MG63 (cell line): ENCODE measurements at regions not wholly inside any gene's neighbourhood (a gene's known extent, or its start where the extent isn't known, plus 50 kb on each side); places are given as distances from the start of the nearest gene placed in this dataset.

ENCODE experiments used
- DNase-seq: peaks from one replicate; pipeline ENCODE4 v3.0.0-alpha.2; 2020
- H3K27me3 ChIP-seq: fragments of 250-450 bp; sonication (Bioruptor Pico); 2 replicates; pipeline ENCODE4 v1.5.1; 2020; ENCODE audit warnings: mild to moderate bottlenecking, moderate library complexity
- H3K36me3 ChIP-seq: fragments of 250-450 bp; sonication (Bioruptor Pico); 2 replicates; pipeline ENCODE4 v1.5.1; 2020; ENCODE audit warnings: mild to moderate bottlenecking, moderate library complexity
- H3K4me3 ChIP-seq: fragments of 250-450 bp; sonication (Bioruptor Pico); 2 replicates; pipeline ENCODE4 v1.5.1; 2020; ENCODE audit warnings: mild to moderate bottlenecking, moderate library complexity
- H3K9me3 ChIP-seq: fragments of 250-450 bp; sonication (Bioruptor Pico); 2 replicates; pipeline ENCODE4 v1.5.1; 2020; ENCODE audit warnings: mild to moderate bottlenecking, moderate library complexity

DNA sequence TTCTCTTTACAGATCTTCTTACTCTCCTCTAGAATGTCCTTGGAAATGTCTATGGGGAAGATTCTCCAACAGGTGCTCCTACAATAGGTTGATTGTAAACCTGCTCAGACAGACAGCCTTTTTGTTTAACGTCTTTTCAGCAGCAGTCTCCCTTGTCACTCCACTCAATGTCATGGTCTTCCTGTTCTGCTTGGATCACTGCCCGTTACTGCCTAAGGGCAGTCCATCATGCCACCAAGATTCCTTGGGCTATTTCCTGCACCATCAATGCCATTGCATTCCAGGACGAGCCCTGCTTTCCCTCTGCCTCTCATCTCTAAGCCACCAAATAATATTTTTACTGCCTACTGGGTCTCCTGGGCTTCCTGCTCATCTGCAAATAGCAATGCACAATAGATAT, 97.4 kb upstream of the GALNT5 start:
- Histone ChIP-seq H3K27me3 (no peaks in the 10 kb centered on the region), H3K9me3 (peaks cover 11% of the 10 kb centered on the region), H3K4me3 (no peak overlapping the region), H3K36me3 (no peaks in the 10 kb centered on the region)
- no peak for DNase-seq

DNA sequence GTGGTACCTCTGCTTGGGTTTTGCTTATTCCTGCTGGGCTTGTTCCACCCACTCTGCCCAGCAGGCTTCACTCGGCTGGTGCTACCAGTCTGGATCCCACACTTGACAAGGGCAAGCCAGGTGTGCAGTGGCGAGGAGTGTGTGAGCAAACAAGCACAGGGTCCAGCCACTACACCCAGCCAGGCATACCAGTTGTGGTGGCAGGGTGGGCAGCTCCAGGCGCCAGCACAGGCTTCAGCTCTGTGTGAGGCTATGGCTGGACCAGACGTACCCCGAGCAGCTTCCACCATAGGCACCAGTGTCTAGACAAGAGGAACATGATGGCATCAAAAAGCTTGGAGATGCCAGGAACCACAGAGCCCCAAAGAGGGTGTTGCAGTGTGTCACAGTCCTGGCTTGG, 93.1 kb upstream of the GALNT5 start:
- no peaks in the 10 kb centered on the region for H3K27me3 ChIP-seq
- H3K9me3 ChIP-seq: no peaks in the 10 kb centered on the region
- H3K36me3 ChIP-seq: no peaks in the 10 kb centered on the region
- H3K4me3 ChIP-seq: no peak overlapping the region
- DNase-seq: no peak

DNA sequence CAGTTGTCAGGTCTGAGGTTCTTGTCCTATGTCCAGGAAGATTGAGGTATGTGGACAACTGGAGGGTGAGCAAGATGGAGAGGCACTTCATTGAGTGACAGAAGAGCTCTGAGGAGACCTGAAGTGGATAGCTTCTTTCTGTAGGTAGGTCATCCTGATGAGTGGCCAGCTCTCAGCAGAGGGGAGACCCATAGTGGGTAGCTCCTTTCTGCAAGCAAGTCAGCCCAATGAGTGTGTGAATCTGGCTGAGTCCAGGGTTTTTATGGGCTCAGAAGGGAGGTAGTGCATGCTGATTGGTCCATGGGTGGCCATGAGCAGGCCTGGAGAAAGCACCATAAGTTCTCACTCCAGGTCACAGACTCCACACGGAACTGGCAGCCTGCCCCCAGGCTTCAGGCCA, 92.6 kb upstream of the GALNT5 start:
- no peak for DNase-seq
- no peaks in the 10 kb centered on the region for H3K27me3 ChIP-seq
- no peaks in the 10 kb centered on the region for H3K9me3 ChIP-seq
- no peak overlapping the region for H3K4me3 ChIP-seq
- H3K36me3 ChIP-seq: no peaks in the 10 kb centered on the region

DNA sequence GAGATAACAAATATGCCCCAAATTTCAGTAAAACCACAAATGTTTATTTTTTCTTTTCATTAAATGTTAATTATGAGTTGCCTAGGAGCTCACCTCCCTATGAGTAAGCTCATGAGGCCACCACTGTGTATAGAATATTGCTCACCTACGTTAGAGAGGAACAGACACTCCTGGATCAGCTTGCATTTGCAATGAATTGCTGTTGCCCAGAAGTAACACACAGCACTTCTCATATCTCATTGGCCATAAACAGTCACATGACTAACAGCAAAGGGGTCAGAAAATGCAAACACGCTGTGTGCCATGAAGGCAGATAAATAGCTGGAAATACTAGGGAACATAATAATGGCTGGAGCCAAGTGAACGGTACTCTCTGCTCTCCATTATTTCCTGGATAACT, 89.0 kb upstream of the GALNT5 start:
- H3K4me3 ChIP-seq: no peak overlapping the region
- no peaks in the 10 kb centered on the region for H3K27me3 ChIP-seq
- DNase-seq: no peak
- no peaks in the 10 kb centered on the region for H3K36me3 ChIP-seq
- no peaks in the 10 kb centered on the region for H3K9me3 ChIP-seq

DNA sequence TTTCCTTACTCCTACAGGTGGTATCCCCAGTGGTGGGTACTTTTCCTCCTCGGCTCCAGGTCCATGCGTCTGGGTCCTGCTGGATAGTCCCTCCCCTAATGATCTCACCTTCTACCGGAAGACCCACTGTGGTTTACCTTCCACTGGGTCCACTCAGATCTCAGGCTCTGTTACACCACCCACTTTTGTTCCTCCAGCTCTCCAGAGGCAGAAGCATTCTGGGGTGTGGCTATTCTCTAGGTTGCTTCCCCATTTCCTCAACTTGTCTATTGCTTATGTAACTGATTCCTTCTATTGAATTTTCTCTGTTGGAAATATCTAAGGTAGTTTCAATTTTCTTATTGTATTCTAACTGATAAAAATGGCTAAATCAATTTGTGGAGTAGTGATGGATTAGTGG, 87.6 kb upstream of the GALNT5 start:
- H3K27me3 ChIP-seq: no peaks in the 10 kb centered on the region
- DNase-seq: no peak
- no peak overlapping the region for H3K4me3 ChIP-seq
- no peaks in the 10 kb centered on the region for H3K9me3 ChIP-seq
- no peaks in the 10 kb centered on the region for H3K36me3 ChIP-seq

DNA sequence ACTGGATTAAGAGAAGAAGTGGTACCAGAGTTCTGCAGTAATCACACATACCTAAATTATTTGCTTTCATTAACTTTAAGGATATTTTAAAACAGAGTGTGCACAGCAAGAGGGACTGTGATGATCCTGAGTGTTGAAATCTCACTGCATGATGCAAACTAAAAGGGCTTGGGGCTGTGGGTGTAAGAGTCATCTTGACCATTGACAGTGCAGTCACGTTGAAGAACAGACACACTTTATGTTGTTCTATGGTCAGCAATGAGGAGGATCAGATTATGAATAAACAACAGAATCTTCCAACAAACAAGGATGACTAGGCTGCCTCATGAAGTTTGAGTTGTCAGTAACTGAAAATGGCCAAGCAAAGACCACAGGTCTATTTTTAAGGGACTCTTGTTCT, 87.2 kb upstream of the GALNT5 start:
- H3K4me3 ChIP-seq: no peak overlapping the region
- H3K36me3 ChIP-seq: no peaks in the 10 kb centered on the region
- no peaks in the 10 kb centered on the region for H3K9me3 ChIP-seq
- no peak for DNase-seq
- no peaks in the 10 kb centered on the region for H3K27me3 ChIP-seq

DNA sequence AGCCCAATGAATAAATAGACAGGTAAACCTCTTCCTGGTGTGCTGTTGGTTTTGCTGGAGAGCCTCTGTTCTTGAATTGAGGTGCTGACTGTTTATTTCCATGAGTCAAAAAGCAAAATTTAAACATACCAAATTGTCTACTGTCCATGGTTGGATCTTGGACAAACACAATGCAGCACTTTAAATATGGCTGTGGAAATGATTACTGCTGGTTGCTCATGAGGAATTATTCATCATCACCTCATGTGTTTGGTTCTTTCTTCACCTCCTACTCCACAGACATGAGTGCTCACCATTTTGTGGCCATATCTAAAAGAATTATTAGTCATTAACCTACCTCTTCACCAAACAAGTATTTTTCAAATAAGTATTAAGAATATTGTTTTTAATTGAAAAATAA, 85.3 kb upstream of the GALNT5 start:
- Histone ChIP-seq H3K9me3 (no peaks in the 10 kb centered on the region), H3K27me3 (no peaks in the 10 kb centered on the region), H3K36me3 (no peaks in the 10 kb centered on the region), H3K4me3 (no peak overlapping the region)
- DNase-seq: no peak

DNA sequence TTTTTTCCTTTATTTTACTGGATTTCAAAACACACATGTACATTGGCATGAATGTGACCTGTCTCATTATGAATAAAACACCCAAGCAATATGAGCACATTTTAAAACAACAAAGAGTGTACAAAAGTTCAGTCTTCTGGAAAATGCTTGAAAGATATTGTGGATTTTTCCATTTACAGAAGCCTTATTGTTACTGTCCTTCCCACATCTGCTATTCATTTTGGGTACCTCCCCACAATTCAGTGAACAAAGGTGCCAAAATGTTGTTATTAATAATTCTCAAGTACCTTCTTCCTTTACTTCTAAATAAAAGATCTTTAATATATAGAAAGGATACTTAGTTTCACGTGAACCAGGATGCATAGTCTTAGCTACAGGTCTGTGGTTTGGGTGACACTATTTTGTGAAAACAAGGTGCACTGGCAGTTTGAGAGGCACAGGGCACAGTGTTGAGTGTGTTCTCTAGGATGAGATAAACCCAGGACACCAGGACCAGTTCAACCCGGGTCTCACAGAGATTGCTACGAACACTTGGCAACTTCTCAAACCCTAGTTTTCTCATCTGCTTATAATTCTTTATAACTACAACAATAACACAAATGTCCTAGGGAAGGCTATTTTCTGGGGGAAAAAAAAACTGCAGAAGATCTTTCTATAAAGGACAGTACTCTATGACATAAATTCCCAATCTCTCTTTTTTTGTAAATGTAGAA, 84.5 kb upstream of the GALNT5 start:
- DNase-seq: no peak

DNA sequence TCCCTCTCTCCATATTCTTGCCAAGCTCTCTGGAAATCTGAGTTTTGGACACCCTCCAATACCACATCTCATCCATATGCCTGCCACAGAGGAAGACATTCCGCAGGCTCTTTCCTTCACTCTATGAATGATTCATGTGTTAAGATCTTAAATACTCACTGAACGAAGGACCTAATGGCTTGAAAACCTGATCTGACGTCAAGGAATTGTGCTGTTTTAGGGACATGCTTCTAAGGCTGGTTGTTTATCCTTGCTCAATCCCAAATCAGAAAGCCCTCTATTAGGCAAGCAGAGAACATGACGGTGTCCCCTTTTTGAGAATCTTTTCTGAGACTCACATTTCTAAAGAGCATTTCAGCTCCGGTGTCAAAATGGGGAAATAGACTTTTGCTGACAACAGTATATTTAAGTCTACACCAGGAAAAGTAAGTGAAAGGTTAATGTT, 83.7 kb upstream of the GALNT5 start:
- peak; percentile 71 for DNase-seq

More for the DNA sequence above, 84.5 kb upstream of the GALNT5 start:
- H3K4me3 ChIP-seq: peak overlapping the region; percentile 13; the same call in 1 of the 2 replicates
- H3K36me3 ChIP-seq: no peaks in the 10 kb centered on the region
- H3K9me3 ChIP-seq: no peaks in the 10 kb centered on the region
- H3K27me3 ChIP-seq: no peaks in the 10 kb centered on the region

DNA sequence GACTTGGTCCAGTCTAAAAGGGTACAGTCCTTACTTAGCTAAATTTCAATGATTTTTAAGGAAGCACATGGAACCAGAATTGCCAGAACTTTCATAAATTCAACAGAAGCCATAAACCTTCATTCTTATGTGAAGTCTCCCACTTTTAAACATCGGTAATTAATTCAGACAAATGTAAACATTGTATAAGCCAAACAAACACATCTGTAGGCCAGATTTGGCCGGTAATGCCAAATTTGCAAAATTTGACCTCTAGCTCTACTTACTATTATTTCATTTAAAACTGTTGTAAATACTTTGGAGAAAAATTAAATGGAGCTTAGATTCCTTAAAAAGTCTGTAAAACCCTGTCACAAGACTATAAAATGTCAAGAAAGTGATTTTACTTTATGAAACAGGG, 83.2 kb upstream of the GALNT5 start:
- no peak overlapping the region for H3K4me3 ChIP-seq
- no peaks in the 10 kb centered on the region for H3K9me3 ChIP-seq
- no peak for DNase-seq
- H3K36me3 ChIP-seq: no peaks in the 10 kb centered on the region
- H3K27me3 ChIP-seq: no peaks in the 10 kb centered on the region

More for the DNA sequence above, 83.7 kb upstream of the GALNT5 start:
- Histone ChIP-seq H3K27me3 (no peaks in the 10 kb centered on the region), H3K36me3 (no peaks in the 10 kb centered on the region), H3K4me3 (no peak overlapping the region), H3K9me3 (no peaks in the 10 kb centered on the region)

DNA sequence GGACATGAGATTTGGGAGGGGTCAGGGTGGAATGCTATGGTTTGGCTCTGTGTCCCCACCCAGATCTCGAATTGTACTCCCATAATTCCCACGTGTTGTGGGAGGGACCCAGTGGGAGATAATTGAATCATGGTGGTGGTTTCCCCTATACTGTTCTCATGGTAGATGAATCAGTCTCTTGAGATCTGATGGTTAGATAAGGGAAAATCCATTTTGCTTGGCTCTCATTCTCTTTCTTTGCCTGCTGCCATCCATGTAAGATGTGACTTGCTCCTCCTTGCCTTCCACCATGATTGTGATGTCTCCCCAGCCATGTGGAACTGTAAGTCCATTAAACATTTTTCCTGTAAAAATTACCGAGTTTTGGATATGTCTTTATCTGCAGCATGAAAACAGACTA, 80.9 kb upstream of the GALNT5 start:
- no peak for DNase-seq
- H3K4me3 ChIP-seq: no peak overlapping the region

DNA sequence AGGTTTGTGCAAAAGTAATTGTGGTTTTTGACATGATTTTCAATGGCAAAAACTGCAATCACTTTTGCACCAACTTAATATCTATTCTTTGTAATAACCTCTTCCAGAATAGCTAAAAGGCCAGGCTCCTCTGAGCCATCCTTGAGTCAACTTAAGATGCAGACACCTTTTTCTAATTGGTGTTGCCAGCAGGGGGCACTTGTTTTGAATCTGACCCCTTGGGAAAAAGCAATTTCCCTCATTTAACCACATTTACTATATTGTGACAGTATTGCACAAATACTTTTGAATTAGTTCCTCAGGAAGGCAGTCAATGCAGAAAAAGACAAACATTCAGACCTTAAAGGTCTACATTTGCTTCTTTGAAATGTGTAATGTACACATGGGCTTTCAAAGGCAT, 78.6 kb upstream of the GALNT5 start:
- DNase-seq: no peak
- peaks cover 3% of the 10 kb centered on the region; the same call in 1 of the 2 replicates for H3K9me3 ChIP-seq
- H3K27me3 ChIP-seq: no peaks in the 10 kb centered on the region
- no peak overlapping the region for H3K4me3 ChIP-seq
- no peaks in the 10 kb centered on the region for H3K36me3 ChIP-seq

More for the DNA sequence above, 80.9 kb upstream of the GALNT5 start:
- H3K9me3 ChIP-seq: peaks cover 1% of the 10 kb centered on the region; the same call in 1 of the 2 replicates
- no peaks in the 10 kb centered on the region for H3K27me3 ChIP-seq
- H3K36me3 ChIP-seq: no peaks in the 10 kb centered on the region

DNA sequence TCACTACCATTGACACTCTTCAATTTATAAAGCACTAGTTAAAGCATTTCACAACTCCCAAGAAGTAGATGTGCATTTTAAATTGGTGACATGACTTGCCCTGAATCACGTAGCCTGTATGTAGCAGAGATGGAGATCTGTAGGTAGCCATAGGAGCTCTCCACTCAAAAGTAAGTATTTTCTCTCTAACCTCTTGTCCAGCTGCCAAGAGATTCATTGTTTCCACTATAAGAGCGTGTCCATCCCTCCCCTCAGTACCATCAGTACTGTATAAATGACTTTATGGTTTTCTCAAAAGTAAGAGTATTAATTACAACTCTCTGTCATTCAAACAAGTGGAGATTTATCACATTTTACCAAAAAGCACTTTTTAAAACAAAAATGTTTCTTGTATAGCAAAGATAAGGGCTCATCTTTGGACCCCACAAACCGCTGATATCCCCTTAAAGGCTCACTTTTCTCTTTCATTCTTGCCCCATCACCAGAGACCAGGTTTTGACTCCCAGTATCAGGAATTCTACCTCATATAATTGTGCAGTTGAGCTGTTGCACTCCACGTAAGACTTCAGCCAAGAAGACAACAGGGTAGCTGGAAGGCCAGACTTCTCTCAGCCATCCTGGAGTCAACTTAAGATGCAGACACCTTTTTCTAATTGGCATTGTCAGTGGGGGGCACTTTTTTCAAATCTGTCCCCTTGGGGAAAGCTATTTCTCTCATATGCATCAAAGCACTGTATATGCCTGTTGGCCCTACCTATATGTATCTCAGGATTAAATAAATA, 78.0 kb upstream of the GALNT5 start:
- Histone ChIP-seq H3K36me3 (no peaks in the 10 kb centered on the region), H3K27me3 (no peaks in the 10 kb centered on the region), H3K9me3 (peaks cover 8% of the 10 kb centered on the region), H3K4me3 (no peak overlapping the region)
- no peak for DNase-seq

DNA sequence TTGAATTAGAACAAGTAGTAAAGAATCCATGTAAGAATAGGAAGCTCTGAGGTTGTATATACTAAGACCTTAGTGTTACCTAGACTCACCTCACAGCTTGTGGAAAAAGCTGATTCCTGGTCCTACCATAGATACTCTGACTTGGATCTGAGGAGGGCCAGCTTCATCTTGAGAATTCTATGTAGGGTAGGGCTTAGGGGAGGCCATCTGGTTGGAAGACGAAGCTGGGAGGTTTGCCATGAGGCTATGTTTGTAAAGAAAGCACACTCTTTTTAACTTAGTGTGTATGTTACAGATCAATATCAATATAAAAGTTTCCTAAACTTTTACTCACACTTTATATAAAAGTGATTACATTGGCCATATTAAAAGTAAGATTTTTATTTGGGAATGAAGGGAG, 77.1 kb upstream of the GALNT5 start:
- Histone ChIP-seq H3K9me3 (peaks cover 8% of the 10 kb centered on the region), H3K36me3 (no peaks in the 10 kb centered on the region), H3K27me3 (no peaks in the 10 kb centered on the region), H3K4me3 (no peak overlapping the region)
- no peak for DNase-seq

DNA sequence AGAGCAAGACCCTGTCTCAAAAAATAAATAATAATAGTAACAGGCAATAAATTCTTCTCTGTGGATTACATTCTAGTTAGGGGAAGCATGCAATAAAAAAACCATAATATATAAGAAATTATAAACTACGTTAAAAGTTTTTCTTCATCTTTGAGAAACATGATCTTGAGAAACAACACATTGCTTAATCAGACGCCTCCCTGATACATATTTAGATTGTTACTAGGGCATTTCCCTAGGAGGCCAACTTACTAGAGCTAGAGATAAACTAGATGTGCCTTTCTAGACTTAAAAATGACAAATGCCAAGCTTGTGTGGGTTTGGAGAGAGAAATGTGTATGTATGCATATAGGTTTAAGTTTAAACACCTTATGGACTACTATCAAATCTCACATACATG, 76.3 kb upstream of the GALNT5 start:
- DNase-seq: no peak
- Histone ChIP-seq H3K36me3 (no peaks in the 10 kb centered on the region), H3K27me3 (no peaks in the 10 kb centered on the region), H3K9me3 (peaks cover 8% of the 10 kb centered on the region), H3K4me3 (no peak overlapping the region)

DNA sequence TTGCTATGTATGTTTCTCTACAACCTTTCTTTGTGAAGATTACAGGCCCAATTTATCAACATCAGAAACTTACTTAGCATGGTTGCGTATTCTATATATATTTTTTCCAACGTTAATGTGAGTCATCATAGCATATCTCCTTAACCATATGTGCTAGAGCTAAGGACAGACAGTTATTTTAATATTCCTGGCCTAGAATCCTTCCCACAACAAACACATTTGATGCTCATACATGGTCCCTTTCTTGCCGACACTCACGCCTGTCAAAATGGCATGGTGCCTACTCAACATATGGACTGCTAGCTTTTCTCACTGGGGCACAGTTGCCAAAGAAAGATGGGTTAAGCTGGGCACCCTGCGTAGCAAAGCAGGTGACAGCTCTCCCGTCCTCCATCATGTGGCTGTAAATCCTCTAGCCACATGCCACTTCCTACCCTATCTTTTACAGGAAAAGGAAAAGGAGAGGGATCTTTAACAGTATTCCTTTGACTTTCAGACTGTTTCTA, 75.2 kb upstream of the GALNT5 start:
- no peak for DNase-seq
- H3K4me3 ChIP-seq: no peak overlapping the region
- H3K9me3 ChIP-seq: peaks cover 8% of the 10 kb centered on the region
- H3K36me3 ChIP-seq: no peaks in the 10 kb centered on the region
- no peaks in the 10 kb centered on the region for H3K27me3 ChIP-seq

DNA sequence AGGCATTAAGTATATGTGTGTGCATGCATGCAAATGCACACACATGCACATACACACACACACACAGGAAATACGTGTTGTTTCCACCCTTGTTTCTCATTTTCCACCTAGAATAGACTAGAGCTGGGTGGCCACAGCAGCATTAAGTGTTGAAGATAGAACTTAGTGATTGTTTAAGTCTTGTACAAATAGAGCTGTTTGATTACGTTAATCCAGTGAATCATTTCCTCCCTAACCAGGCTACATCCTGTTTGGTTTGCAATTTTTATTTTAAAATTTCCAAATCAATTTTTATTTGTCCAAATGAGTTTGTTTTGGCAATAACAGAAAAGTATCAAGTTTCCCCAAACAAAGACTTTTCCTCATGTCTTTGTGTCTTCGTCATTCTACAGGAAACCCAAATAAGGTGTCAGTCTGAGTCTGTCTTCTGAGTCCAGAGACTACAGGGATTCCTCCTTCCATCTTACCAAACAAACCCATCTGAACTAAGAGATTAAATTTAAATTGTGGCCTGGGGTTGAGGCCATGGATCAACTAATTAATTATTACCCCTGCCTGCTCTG, 74.6 kb upstream of the GALNT5 start:
- H3K36me3 ChIP-seq: no peaks in the 10 kb centered on the region
- DNase-seq: peak; percentile 15
- no peaks in the 10 kb centered on the region for H3K27me3 ChIP-seq
- H3K9me3 ChIP-seq: peaks cover 8% of the 10 kb centered on the region
- H3K4me3 ChIP-seq: no peak overlapping the region
